H1 (cell line): ENCODE measurements at regions not wholly inside any gene's neighbourhood (a gene's known extent, or its start where the extent isn't known, plus 50 kb on each side); places are given as distances from the start of the nearest gene placed in this dataset.

Source experiments
- ATF3 ChIP-seq: IDR thresholded peaks from 2 replicates; pipeline ENCODE4 v1.6.1; 2011; ENCODE audit warnings: low read depth, mild to moderate bottlenecking, low read length; ENCODE audit not compliant: insufficient read depth
- CHD2 ChIP-seq: IDR thresholded peaks from 2 replicates; pipeline ENCODE4 v1.6.1; 2012; ENCODE audit warnings: low read length, improper control_type of control experiment
- CREB1 ChIP-seq: IDR thresholded peaks from 2 replicates; pipeline ENCODE4 v1.6.1; 2012; ENCODE audit warnings: inconsistent platforms
- CTCF ChIP-seq, 3 experiments: IDR thresholded peaks; 1 replicate in 2 of 3; 2 replicates in 1 of 3; pipeline versions ENCODE4 v1.5.1 to v1.6.1; 2011; ENCODE audit warnings: low read length in 3 of 3, mild to moderate bottlenecking in 3 of 3, inconsistent platforms in 2 of 3, low read depth in 1 of 3, moderate library complexity in 1 of 3; ENCODE audit not compliant: insufficient read depth in 1 of 3; ENCODE audit errors: control extremely low read depth in 1 of 3
- EZH2 ChIP-seq: fragments of 200-600 bp; sonication (generic); IDR thresholded peaks from 2 replicates; pipeline ENCODE4 v1.7.1; 2012; ENCODE audit warnings: low read depth, mild to moderate bottlenecking, moderate library complexity, low read length, inconsistent platforms; ENCODE audit not compliant: severe bottlenecking
- HDAC2 ChIP-seq, 2 experiments: fragments of 300-600 bp in 1 of 2; sonication (generic) in 1 of 2; IDR thresholded peaks; 2 replicates each; pipeline ENCODE4 v1.6.1; 2011 to 2012; ENCODE audit warnings: low read depth in 2 of 2, low read length in 2 of 2, mild to moderate bottlenecking in 2 of 2, moderate library complexity in 2 of 2, borderline replicate concordance in 1 of 2, inconsistent platforms in 1 of 2
- MAX ChIP-seq: IDR thresholded peaks from 2 replicates; pipeline ENCODE4 v1.6.1; 2012; ENCODE audit warnings: inconsistent platforms
- POLR2A ChIP-seq, 2 experiments: IDR thresholded peaks; 1 replicate in 1 of 2; 2 replicates in 1 of 2; pipeline ENCODE4 v1.6.1; 2011; ENCODE audit warnings: low read depth in 2 of 2, low read length in 2 of 2, mild to moderate bottlenecking in 2 of 2; ENCODE audit errors: control extremely low read depth in 1 of 2
- POLR2AphosphoS5 ChIP-seq: IDR thresholded peaks from 2 replicates; pipeline ENCODE4 v1.6.1; 2011; ENCODE audit warnings: low read depth, low read length
- RAD21 ChIP-seq, 2 experiments: IDR thresholded peaks in 1 of 2; conservative IDR thresholded peaks in 1 of 2; 2 replicates each; pipeline ENCODE4 v1.6.1; 2011; ENCODE audit warnings: low read depth in 2 of 2, low read length in 2 of 2, improper control_type of control experiment in 1 of 2, inconsistent platforms in 1 of 2, mild to moderate bottlenecking in 1 of 2, moderate library complexity in 1 of 2
- SP4 ChIP-seq: IDR thresholded peaks from 2 replicates; pipeline ENCODE4 v1.6.1; 2012; ENCODE audit warnings: low read length, inconsistent platforms
- SUZ12 ChIP-seq: fragments of 200-600 bp; sonication (generic); IDR thresholded peaks from 2 replicates; pipeline ENCODE4 v1.6.1; 2012; ENCODE audit warnings: mild to moderate bottlenecking, inconsistent platforms, low read length, moderate library complexity, mixed read lengths
- ZNF274 ChIP-seq: IDR thresholded peaks from 2 replicates; pipeline ENCODE4 v1.7.0; 2012; ENCODE audit warnings: low read length, borderline replicate concordance; ENCODE audit errors: extremely low read depth

DNA sequence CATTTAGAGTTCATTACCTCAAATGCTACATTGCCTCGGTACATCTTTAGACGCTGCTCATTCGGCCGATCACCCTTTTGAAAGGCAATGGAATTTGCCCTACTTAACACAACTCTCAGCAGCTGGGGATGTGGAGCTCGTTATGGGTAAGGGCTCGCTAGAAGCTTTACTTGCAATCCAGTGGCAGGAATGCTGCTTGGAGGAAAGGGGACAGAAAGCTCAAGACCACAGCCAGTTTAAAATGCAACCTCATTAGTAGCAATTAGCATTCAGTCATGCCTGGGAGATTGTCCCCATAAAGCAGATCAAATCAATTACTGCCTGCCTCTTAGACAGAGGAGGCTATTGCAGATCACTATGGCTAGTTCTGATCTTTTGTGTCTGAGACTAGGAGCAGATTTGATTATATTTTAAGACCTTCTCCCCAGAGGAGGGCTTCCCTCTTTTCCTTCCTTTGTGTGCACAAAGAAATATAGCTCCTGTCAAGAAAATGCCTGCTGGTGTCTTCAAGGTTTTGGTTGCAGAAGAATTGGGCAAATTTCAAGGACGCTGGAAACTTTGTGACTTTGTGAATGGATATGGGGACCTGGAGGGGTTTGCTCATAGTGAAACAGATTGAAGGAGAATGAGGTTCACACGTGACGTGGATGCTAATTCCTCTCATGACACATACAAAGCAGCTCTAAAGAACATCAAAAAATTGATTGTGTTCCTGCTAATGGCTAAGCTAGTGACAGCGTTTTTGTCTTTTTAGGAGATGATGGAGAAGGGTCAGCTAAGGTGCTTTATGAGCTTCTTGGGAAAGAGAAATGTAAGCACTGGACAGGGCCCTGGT is 237.5 kb upstream of the GLRA2 start:
- TF ChIP-seq RAD21 (IDR thresholded peaks at IDR 0.05 in 1 of 2, conservative IDR thresholded peaks at IDR 0.05 in 1 of 2; ENCODE audit: low read depth in 2 of 2, low read length in 2 of 2) (no peak), ZNF274 (no peak), POLR2AphosphoS5 (no peak), CTCF (IDR thresholded peaks at IDR 0.05; ENCODE audit: control extremely low read depth in 1 of 3, insufficient read depth in 1 of 3, low read depth in 1 of 3, low read length in 3 of 3) (no peak), CREB1 (no peak), SP4 (no peak), SUZ12 (no peak), EZH2 (no peak), CHD2 (no peak), MAX (no peak), POLR2A (IDR thresholded peaks at IDR 0.05; ENCODE audit: control extremely low read depth in 1 of 2, low read depth in 2 of 2, low read length in 2 of 2) (no peak), HDAC2 (IDR thresholded peaks at IDR 0.05; ENCODE audit: borderline replicate concordance in 1 of 2, low read depth in 2 of 2, low read length in 2 of 2) (no peak), ATF3 (no peak)
